GM12872 (cell line): ENCODE measurements at regions not wholly inside any gene's neighbourhood (a gene's known extent, or its start where the extent isn't known, plus 50 kb on each side); places are given as distances from the start of the nearest gene placed in this dataset.

Experiments
- TF ChIP-seq, protein P1 (sequence below): IDR thresholded peaks from 3 replicates; pipeline ENCODE4 v1.5.1; 2011; ENCODE audit warnings: low read depth, mild to moderate bottlenecking, low read length, moderate library complexity; ENCODE audit not compliant: insufficient read depth

DNA sequence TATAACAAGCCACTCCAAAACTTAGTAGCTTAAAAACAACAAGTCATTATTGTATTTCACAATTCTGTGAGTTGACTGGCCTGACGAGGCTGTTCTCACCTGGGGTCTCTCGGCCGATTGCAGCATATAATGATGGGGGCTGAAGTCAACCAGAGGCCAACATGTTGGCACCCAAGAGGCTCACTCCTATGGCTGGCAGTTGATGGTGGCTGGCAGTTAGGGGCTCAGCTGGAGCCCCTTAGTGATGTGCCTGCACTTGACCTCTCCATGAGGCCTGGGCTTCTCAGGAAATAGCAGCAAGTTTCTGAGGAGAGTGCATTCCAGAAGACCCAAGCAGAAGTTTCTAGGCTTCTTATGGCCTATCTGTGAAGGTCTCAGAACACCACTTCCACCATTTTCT is 459.4 kb downstream of the NPHP4 start:
- TF ChIP-seq, protein P1, sequence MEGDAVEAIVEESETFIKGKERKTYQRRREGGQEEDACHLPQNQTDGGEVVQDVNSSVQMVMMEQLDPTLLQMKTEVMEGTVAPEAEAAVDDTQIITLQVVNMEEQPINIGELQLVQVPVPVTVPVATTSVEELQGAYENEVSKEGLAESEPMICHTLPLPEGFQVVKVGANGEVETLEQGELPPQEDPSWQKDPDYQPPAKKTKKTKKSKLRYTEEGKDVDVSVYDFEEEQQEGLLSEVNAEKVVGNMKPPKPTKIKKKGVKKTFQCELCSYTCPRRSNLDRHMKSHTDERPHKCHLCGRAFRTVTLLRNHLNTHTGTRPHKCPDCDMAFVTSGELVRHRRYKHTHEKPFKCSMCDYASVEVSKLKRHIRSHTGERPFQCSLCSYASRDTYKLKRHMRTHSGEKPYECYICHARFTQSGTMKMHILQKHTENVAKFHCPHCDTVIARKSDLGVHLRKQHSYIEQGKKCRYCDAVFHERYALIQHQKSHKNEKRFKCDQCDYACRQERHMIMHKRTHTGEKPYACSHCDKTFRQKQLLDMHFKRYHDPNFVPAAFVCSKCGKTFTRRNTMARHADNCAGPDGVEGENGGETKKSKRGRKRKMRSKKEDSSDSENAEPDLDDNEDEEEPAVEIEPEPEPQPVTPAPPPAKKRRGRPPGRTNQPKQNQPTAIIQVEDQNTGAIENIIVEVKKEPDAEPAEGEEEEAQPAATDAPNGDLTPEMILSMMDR: no peak

DNA sequence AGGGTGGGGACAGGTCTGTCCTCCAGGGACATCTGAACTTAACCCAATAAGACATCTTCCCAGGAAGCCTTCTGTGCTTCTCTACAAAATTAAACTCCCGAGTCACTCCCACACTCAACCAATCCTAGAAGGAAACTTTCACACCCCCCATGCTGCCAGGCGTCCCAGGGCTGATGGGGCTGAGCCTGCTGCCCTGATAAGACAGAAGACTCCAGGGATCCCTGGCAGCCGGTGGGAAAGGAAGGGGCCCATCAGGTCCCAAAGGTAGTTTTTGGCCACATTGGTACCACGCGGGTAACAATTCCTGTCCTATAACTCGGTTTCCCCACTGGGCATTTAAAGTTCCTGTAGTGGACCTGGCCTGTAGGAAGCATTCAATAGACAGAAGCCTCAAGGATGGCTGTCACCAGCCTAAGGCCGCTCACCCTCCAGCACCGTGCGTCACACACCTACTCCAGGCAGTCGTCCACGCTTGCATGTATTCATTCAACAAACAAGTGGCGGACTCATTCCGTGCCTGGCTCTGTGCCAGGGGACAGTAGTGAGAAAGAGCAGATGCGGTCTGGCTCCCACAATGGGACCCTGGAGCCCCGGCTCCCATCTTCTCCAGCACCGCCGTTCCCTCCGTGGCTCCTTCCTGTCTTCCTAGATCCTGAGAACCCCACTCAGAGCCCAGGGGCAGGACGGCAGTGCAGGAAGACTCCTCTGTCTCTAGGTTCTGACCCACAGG is 465.2 kb downstream of the NPHP4 start:
- TF ChIP-seq, protein P1: no peak

DNA sequence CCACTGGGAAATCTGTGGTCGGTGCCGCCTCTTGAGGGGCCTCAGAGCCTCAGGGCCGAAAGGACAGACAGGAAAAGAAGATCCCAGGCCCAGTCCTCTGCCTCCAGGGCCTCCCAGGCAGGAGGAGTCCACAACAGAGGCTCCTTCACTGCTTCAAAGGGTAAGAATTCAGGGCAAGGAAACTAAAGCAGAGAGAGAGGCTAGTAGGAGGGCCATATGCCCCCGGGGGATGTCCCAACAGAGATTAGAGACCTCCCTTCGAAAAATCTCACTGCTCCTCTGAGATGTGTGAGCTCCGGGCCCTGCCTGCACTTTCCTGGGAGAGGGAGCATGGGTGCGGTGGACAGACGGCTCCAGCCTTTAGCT is 465.9 kb downstream of the NPHP4 start:
- TF ChIP-seq, protein P1: no peak

DNA sequence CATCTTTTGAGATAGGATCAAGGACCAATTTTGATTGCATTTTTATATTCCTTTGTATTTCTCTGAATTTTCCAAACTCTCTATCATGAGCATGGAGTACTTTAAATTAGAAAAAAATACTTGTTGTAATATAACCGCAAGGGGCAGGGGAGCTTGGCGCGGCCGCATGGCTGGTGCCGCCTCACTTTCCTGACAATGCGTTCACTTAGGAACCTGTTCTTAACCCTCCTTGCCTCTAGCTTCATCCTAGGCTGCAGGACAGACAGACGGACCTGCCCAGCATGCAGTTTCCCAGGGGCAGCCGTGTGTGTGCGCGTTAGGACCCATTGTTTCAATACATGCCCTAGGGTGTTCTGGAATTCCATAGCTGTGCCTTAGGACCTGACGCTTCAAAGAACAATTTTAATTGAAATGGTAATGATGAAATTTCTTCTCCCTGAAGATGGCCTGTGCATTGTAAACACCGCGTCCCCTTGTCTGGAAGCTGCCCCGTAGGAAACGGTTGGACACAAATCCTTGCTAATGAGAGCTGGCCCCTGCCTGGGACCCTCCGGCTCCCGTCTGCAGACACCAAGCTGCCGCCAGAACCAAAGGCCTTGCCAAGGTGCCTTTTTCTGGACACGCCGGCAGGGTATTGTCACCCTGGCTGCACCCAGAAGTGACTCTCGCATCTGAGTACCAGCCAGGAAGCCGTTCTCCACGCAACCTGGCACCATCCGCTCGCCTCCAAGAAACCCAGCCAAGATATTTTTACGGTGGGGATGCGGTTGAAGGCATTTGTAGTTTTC is 466.4 kb downstream of the NPHP4 start:
- TF ChIP-seq, protein P1: no peak

DNA sequence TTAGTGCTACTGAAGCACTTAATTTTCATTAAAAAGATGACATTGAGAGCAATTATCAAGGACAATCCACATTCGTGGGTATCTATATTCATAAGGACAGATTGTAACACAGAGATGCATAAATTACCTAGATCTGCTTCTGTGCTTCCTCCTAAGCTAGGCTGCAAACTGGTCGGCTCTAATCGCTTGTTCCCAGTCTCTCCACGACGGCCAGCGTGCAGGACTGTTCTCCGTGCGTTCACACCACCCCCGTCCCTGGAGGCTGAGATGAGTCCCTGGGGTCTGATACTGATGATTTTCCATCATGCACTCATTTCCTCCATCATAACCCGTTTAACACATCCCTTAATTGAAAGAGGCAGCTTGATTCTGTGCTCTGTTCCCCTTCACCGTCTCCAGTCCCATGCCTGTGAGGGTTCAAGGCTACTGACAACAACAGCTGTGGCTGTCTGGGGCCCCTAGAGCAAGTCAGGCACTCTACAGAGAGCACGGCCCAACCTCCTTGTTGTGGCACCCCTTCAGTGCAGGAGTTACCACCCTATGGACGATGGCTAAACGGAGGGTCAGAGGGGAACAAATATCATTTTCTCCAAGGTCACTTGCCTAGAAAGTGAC is 469.6 kb downstream of the NPHP4 start:
- TF ChIP-seq, protein P1: no peak

DNA sequence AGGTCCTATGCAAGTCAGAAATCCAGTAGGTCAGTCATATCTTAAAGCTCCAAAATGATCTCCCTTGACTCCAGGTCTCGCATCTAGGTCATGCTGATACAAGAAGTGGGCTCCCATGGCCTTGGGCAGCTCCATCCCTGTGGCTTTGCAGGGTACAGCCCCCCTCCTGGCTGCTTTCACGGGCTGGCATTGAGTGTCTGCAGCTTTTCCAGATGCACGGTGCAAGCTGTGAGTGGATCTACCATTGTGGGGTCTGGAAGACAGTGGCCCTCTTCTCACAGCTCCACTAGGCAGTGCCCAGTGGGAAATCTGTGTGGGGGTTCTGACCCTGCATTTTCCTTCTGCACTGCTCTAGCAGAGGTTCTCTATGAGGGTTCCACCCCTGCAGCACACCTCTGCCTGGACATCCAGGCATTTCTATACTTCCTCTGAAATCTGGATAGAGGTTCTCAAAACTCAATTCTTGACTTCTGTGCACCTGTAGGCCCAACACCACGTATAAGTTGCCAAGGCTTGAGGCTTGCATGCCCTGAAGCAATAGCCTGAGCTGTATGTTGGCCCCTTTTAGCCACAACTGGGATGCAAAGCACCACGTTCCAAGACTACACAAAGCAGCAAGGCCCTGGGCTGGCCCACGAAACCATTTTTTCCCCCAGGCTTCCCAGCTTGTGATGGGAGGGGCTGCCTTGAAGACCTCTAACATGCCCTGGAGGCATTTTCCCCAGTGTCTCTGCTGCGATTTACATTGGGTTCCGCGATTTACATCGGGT is 472.7 kb downstream of the NPHP4 start:
- TF ChIP-seq, protein P1: no peak

DNA sequence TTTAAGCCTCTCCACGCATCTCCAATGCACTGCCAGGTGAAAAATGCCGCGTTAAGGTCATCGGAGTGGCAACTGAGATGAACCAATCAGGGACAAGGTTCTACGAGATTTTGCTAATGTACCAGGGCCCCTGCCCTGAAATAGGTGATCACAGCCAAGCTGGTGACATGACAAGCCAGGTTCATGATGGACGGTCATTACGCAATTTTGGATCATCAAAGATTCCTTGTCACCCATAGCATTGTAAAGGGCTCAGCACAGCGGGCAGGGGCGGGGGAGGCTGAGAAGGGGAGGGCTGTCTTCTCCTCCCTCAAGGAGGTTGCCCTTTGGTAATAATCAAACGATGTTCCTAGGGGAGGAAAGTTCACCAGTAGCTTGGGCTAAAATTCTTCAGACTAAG is 475.5 kb downstream of the NPHP4 start:
- TF ChIP-seq, protein P1: no peak
